ENCODE measurements at regions not wholly inside any gene's neighbourhood (a gene's known extent, or its start where the extent isn't known, plus 50 kb on each side); places are given as distances from the start of the nearest gene placed in this dataset.

GRCh38 chr2:67660015-67660602, 263.0 kb downstream of the ETAA1 start:
- no peak for DNase-seq (ENCODE audit: low read depth in 3 of 3)

GRCh38 chr2:67660871-67661270, 263.7 kb downstream of the ETAA1 start:
- DNase-seq (ENCODE audit: low read depth in 3 of 3) = no peak

GRCh38 chr2:67662222-67662621, 265.1 kb downstream of the ETAA1 start:
- DNase-seq (ENCODE audit: low read depth in 3 of 3) = no peak

- DNase-seq (ENCODE audit: low read depth in 3 of 3) = no peak
These were observed 266.6 kb downstream of the ETAA1 start for GRCh38 chr2:67663776-67664175.

- DNase-seq (ENCODE audit: low read depth in 3 of 3) = no peak
These were observed 269.4 kb downstream of the ETAA1 start for GRCh38 chr2:67666386-67667053.

- DNase-seq (ENCODE audit: low read depth in 3 of 3) = no peak
These were observed 270.1 kb downstream of the ETAA1 start for GRCh38 chr2:67667054-67667908.

- DNase-seq (ENCODE audit: low read depth in 3 of 3) = no peak
These were observed 271.4 kb downstream of the ETAA1 start for GRCh38 chr2:67668538-67668937.

- no peak for DNase-seq (ENCODE audit: low read depth in 3 of 3)
These were observed 272.0 kb downstream of the ETAA1 start for GRCh38 chr2:67669168-67669567.

GRCh38 chr2:67669766-67670165, 272.6 kb downstream of the ETAA1 start:
- DNase-seq (ENCODE audit: low read depth in 3 of 3) = no peak

GRCh38 chr2:67670747-67671183, 273.6 kb downstream of the ETAA1 start:
- no peak for DNase-seq (ENCODE audit: low read depth in 3 of 3)

- DNase-seq (ENCODE audit: low read depth in 3 of 3) = no peak
These were observed 274.6 kb downstream of the ETAA1 start for GRCh38 chr2:67671464-67672450.

GRCh38 chr2:67674668-67675067, 277.5 kb downstream of the ETAA1 start:
- no peak for DNase-seq (ENCODE audit: low read depth in 3 of 3)

GRCh38 chr2:67684991-67685390, 287.9 kb downstream of the ETAA1 start:
- no peak for DNase-seq (ENCODE audit: low read depth in 3 of 3)

- no peak for DNase-seq (ENCODE audit: low read depth in 3 of 3)
These were observed 289.1 kb downstream of the ETAA1 start for GRCh38 chr2:67686254-67686653.

GRCh38 chr2:67689186-67689585, 292.1 kb downstream of the ETAA1 start:
- DNase-seq (ENCODE audit: low read depth in 3 of 3) = no peak

- DNase-seq (ENCODE audit: low read depth in 3 of 3) = no peak
These were observed 292.5 kb downstream of the ETAA1 start for GRCh38 chr2:67689651-67690050.

GRCh38 chr2:67694445-67694844, 297.3 kb downstream of the ETAA1 start:
- DNase-seq (ENCODE audit: low read depth in 3 of 3) = no peak

- DNase-seq (ENCODE audit: low read depth in 3 of 3) = no peak
These were observed 303.9 kb downstream of the ETAA1 start for GRCh38 chr2:67701011-67701410.

GRCh38 chr2:67702284-67702683, 305.2 kb downstream of the ETAA1 start:
- DNase-seq (ENCODE audit: low read depth in 3 of 3) = no peak

GRCh38 chr2:67702937-67703336, 305.8 kb downstream of the ETAA1 start:
- no peak for DNase-seq (ENCODE audit: low read depth in 3 of 3)

GRCh38 chr2:67706082-67706481, 308.9 kb downstream of the ETAA1 start:
- no peak for DNase-seq (ENCODE audit: low read depth in 3 of 3)

GRCh38 chr2:67707896-67708295, 310.8 kb downstream of the ETAA1 start:
- no peak for DNase-seq (ENCODE audit: low read depth in 3 of 3)
